Eye (tissue), 1 donor: ENCODE measurements at regions not wholly inside any gene's neighbourhood (a gene's known extent, or its start where the extent isn't known, plus 50 kb on each side); places are given as distances from the start of the nearest gene placed in this dataset.
"Not testable (repeated sequence)": the region's sequence is repeated elsewhere in the genome, so short reads cannot be mapped to it uniquely, and the experiment has no call there.

Experiments
- DNase-seq: peaks from one replicate; pipeline ENCODE4 v3.0.0-alpha.2; 2015

- DNase-seq, result peak; percentile 44
Measured at GRCh38 chr3:145219355-145220235, 941.4 kb downstream of the PLOD2 start.

GRCh38 chr3:145224886-145225285, 936.1 kb downstream of the PLOD2 start:
- DNase-seq, result no peak

DNA sequence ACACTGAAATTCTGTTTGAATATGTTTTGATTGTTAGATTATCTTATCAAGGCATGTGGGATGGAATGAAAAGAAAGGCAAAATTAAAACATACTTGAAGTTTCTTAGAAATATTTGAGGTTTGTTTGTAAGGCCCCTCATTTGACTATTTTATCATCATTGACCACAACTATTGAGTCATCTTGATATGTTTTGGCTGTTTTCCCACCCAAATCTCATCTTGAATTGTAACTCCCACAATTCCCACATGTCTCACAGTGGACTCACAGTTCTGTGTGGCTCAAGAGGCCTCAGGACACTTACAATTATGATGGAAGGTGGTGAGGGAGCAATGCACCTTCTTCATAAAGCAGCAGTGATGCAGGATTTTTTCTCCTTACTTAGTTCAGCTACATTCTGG, 917.1 kb downstream of the PLOD2 start:
- DNase-seq, result no peak

DNA sequence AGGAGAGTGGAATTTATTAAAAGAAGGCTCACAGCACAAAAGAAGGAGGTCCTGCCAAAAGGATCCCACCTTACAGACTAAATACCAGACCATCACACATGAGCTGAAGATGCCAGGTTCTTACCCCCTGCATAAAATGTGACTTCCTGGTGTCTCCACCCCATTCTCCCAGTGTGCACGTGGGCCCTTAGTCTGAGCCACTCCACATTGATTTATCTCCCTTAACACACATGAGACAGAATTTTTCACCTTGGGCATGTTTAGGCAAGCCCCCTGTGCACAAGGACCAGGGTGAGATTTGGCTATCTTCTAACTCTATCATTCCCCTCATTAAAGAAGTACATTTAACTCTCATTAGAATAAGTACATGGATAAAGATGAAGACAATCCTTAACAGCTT, 916.7 kb downstream of the PLOD2 start:
- no peak for DNase-seq

DNA sequence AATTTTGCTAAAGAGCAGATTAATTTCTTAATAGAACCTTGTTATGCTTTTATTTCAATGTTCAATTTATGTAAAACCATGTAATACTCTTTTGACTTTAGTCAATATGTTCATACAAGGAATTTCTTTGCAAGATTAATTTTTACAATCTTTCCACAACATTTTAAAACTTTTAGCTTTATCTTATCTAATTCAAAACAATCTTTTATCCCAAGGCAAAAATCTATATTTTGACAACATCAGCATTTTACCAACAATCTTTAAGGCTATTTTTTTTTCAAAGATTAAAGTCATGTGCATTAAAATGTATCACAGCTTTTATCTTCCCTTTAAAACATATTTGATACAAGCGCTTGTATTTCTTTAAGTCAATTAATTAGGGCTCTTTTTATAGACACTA, 914.7 kb downstream of the PLOD2 start:
- no peak for DNase-seq

GRCh38 chr3:145248928-145249327, 912.1 kb downstream of the PLOD2 start:
- no peak for DNase-seq

DNA sequence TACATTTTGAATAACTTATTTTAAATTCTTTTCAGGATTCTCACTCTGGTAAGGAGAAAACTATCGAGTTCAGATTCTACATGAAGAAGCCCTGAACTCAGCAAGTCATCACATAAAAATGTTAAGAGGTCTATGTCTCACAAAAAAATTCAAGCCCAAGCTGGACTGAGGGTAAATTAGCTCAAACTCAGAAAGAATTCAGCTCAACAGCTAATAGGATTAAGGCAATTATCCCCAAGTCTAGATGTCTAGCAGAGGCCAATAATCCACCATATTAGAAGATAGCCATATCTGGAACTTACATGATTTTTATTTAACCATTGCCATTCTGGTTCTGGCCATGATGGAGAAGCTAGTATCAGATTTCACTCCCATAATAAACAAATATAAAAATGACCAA, 909.7 kb downstream of the PLOD2 start:
- peak; percentile 3 for DNase-seq

- not testable (repeated sequence) for DNase-seq
Measured at GRCh38 chr3:145257967-145258366, 903.0 kb downstream of the PLOD2 start.

- DNase-seq, result no peak
Measured at GRCh38 chr3:145259166-145259880, 901.7 kb downstream of the PLOD2 start.

GRCh38 chr3:145263458-145263857, 897.5 kb downstream of the PLOD2 start:
- DNase-seq, result not testable (repeated sequence)

DNA sequence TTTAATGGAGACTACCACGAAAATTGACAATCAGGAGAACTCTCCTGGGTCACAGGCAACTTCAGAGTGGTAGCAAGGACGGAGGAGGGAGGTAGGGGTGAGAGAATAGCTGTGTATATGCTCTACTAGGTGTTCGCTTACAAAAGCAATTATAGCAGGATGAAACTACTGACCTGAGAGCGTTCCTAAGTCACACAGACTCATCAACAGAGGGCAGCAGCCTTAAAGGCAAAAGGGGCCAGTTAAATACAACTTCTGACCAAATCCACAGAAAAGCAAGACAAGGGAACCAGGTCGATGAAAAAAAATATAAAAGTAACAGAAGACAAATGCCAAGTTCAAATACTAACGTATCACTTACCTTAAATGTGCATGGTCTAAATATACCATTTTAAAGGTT, 894.6 kb downstream of the PLOD2 start:
- DNase-seq, result no peak

DNA sequence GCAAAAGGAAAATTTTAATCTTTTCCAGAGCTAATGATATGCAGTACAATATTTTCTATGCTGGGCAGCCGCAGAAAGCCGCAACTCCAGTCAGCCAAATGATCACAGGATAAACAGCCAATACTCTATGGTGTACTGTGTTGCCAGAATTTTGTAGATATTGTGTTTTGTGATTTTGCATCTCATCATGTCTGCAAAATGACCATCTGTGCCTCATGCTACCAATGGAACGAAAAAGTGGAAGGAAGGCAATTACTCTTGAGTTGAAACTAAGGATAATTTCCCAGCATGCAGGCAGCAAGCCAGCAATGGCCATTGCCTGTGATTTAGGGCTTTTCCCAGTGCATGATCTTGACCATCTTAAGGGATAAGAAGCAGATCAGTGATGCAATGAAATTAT, 891.9 kb downstream of the PLOD2 start:
- no peak for DNase-seq

- peak; percentile 53 for DNase-seq
Measured at GRCh38 chr3:145272684-145273083, 888.3 kb downstream of the PLOD2 start.

DNA sequence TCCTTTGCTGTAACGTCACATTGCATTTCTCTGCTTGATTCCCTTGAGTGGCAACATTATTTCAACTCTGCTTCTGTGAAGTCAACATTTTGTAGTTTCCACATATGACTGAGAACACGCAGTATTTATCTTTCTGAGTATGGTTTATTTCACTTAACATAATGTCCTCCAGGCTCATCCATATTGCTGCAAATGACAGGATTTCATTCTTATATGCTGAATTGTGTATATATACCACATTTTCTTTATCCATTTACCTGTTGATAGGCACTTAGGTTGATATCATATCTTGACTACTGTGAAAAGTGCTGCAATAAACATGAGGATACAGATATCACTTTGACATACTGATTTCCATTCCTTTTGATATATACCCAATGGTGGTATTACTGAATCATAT, 878.5 kb downstream of the PLOD2 start:
- no peak for DNase-seq

GRCh38 chr3:145286937-145287336, 874.0 kb downstream of the PLOD2 start:
- no peak for DNase-seq

- DNase-seq, result no peak
Measured at GRCh38 chr3:145290010-145290409, 871.0 kb downstream of the PLOD2 start.

GRCh38 chr3:145294572-145294971, 866.4 kb downstream of the PLOD2 start:
- DNase-seq, result peak; percentile 11

DNA sequence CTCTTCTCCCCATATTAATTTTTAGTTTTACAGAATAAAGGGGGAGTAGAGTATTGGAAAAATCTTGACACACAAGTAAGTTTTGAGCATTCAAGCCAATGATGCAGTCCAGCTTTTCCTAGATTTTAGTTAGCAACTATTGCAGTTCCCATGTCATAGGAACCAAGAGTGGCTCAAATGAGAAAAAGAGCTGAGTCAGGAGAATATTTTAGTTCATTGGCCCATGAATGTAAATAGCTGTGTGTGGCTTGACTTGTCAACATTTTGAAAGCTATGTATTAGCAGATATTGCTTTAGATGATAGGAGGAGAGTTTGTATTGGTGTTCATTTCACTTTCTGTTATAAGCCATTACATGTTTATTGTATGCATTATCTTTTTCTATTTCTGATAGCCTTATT, 853.7 kb downstream of the PLOD2 start:
- DNase-seq, result no peak

GRCh38 chr3:145313751-145314150, 847.2 kb downstream of the PLOD2 start:
- no peak for DNase-seq

DNA sequence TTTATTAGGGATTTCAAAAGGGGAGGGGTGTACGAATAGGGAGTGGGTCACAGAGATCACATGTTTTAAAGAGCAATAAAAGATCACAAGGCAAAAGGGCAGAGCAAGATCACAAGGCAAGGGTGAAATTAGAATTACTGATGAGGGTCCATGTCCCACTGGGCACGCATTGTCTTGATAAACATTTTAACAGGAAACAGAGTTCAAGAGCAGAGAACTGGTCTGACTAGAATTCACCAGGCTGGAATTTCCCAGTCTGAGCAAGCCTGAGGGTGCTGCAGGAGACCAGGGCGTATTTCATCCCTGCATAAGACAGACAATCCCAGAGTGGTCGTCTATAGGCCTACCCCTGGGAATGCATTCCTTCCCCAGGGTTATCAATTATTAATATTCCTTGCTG, 844.7 kb downstream of the PLOD2 start:
- DNase-seq, result not testable (repeated sequence)

- no peak for DNase-seq
Measured at GRCh38 chr3:145326666-145327065, 834.3 kb downstream of the PLOD2 start.

DNA sequence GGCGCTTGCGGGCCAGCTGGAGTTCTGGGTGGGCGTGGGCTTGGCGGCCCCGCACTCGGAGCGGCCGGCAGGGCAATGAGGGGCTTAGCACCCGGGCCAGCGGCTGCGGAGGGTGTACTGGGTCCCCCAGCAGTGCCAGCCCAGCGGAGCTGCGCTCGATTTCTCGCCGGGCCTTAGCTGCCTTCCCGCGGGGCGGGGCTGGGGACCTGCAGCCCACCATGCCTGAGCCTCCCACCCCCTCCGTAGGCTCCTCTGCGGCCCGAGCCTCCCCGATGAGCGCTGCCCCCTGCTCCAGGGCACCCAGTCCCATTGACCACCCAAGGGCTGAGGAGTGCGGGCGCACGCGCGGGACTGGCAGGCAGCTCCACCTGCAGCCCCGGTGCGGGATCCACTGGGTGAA, 827.6 kb downstream of the PLOD2 start:
- DNase-seq, result not testable (repeated sequence)

- no peak for DNase-seq
Measured at GRCh38 chr3:145333931-145334330, 827.1 kb downstream of the PLOD2 start.

DNA sequence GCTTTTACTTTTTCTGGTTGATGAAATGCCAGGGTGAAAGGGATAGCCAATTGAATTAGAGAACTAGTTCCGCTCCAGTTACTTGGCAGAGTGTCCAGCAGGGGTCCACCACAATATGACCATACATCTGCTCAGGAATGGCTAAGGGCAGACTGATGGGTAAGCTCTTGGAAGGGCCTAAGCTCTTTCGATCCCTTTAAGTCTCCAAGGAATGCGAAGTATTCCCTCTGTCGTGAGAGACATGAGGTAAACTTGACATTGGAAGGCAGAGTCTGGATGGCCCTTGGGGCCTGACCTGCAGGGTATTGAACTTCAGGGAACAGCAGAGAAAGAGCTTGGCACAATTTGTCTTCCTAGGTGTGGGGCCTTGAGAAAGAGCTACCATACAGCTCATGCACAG, 805.8 kb downstream of the PLOD2 start:
- DNase-seq, result no peak
